GM23338 (cell line): ENCODE measurements at regions not wholly inside any gene's neighbourhood (a gene's known extent, or its start where the extent isn't known, plus 50 kb on each side); places are given as distances from the start of the nearest gene placed in this dataset.

Experiments
- ATAC-seq: fragments of 200-7000 bp; cut with Tn5 transposase; 3 replicates; pipeline ENCODE4 v1.9.1; 2020
- DNase-seq: peaks from one replicate; pipeline ENCODE4 v3.0.0-alpha.2; 2015; ENCODE audit warnings: low spot score
- H2AFZ ChIP-seq: fragments of 200-600 bp; sonication (generic); 2 replicates; pipeline ENCODE4 v1.8.0; 2016; ENCODE audit warnings: antibody characterized with exemption, mild to moderate bottlenecking, moderate library complexity
- H3F3A ChIP-seq: fragments of 200-600 bp; sonication (generic); replicated peaks from 2 replicates; pipeline ENCODE4 v1.8.0; 2017; ENCODE audit warnings: antibody characterized with exemption, mixed run types, low read depth
- H3K27ac ChIP-seq: fragments of 200-600 bp; sonication (generic); 2 replicates; pipeline ENCODE4 v1.6.1; 2016; ENCODE audit warnings: low read depth
- H3K27me3 ChIP-seq: fragments of 200-600 bp; sonication (generic); 2 replicates; pipeline ENCODE4 v1.8.0; 2016; ENCODE audit warnings: mild to moderate bottlenecking, mixed run types, moderate library complexity; ENCODE audit not compliant: insufficient read depth
- H3K36me3 ChIP-seq: fragments of 200-600 bp; sonication (generic); 2 replicates; pipeline ENCODE4 v1.8.0; 2016; ENCODE audit warnings: mild to moderate bottlenecking; ENCODE audit not compliant: insufficient read depth
- H3K4me1 ChIP-seq: fragments of 200-600 bp; sonication (generic); 2 replicates; pipeline ENCODE4 v1.8.0; 2016; ENCODE audit warnings: mild to moderate bottlenecking, moderate library complexity; ENCODE audit not compliant: insufficient read depth
- H3K4me2 ChIP-seq: fragments of 200-600 bp; sonication (generic); 2 replicates; pipeline ENCODE4 v1.7.1; 2017; ENCODE audit warnings: mixed run types
- H3K4me3 ChIP-seq: fragments of 200-600 bp; sonication (generic); 2 replicates; pipeline ENCODE4 v1.6.1; 2016; ENCODE audit warnings: mixed run types
- H3K79me2 ChIP-seq: fragments of 200-600 bp; sonication (generic); replicated peaks from 2 replicates; pipeline ENCODE4 v1.8.0; 2017; ENCODE audit warnings: mild to moderate bottlenecking; ENCODE audit not compliant: insufficient read depth
- H3K9me2 ChIP-seq: fragments of 200-600 bp; sonication (generic); 2 replicates; pipeline ENCODE4 v1.8.0; 2017; ENCODE audit not compliant: insufficient read depth
- H4K20me1 ChIP-seq: fragments of 200-600 bp; sonication (generic); replicated peaks from 2 replicates; pipeline ENCODE4 v1.8.0; 2017; ENCODE audit warnings: mild to moderate bottlenecking; ENCODE audit not compliant: insufficient read depth
- H3K27ac Mint-ChIP-seq: 2 replicates; pipeline ENCODE4 v1.8.0; 2020; ENCODE audit warnings: inconsistent platforms, mild to moderate bottlenecking, moderate library complexity, mixed read lengths
- H3K27me3 Mint-ChIP-seq: 3 replicates; pipeline ENCODE4 v1.8.0; 2022; ENCODE audit warnings: low read depth, mild to moderate bottlenecking, moderate library complexity, mixed read lengths, inconsistent platforms; ENCODE audit not compliant: insufficient read depth, poor library complexity
- H3K36me3 Mint-ChIP-seq: 3 replicates; pipeline ENCODE4 v1.8.0; 2021; ENCODE audit warnings: low read depth, mild to moderate bottlenecking, inconsistent platforms, moderate library complexity, mixed read lengths
- H3K4me1 Mint-ChIP-seq: 3 replicates; pipeline ENCODE4 v1.8.0; 2020; ENCODE audit warnings: mild to moderate bottlenecking, inconsistent platforms, mixed read lengths
- H3K4me3 Mint-ChIP-seq: 3 replicates; pipeline ENCODE4 v1.8.0; 2021; ENCODE audit warnings: moderate library complexity, mild to moderate bottlenecking, inconsistent platforms, mixed read lengths
- H3K9me3 Mint-ChIP-seq: 3 replicates; pipeline ENCODE4 v1.8.0; 2020; ENCODE audit warnings: moderate library complexity, mild to moderate bottlenecking, inconsistent platforms, mixed read lengths
- CREB1 ChIP-seq: fragments of 250-450 bp; sonication (Bioruptor Pico); IDR thresholded peaks from 2 replicates; pipeline ENCODE4 v1.5.0; 2020; ENCODE audit warnings: low read depth, mild to moderate bottlenecking, moderate library complexity
- ETS1 ChIP-seq: IDR thresholded peaks from 2 replicates; pipeline ENCODE4 v1.6.1; 2016; ENCODE audit warnings: antibody characterized with exemption
- EZH2phosphoT487 ChIP-seq: fragments of 200-600 bp; sonication (generic); IDR thresholded peaks from one replicate; pipeline ENCODE4 v1.8.1; 2018; ENCODE audit warnings: antibody characterized with exemption; ENCODE audit not compliant: unreplicated experiment
- JUNB ChIP-seq: IDR thresholded peaks from one replicate; pipeline ENCODE4 v1.6.1; 2016; ENCODE audit warnings: antibody characterized with exemption; ENCODE audit not compliant: unreplicated experiment
- NANOG ChIP-seq: IDR thresholded peaks from 2 replicates; pipeline ENCODE4 v1.6.1; 2016; ENCODE audit warnings: antibody characterized with exemption, borderline replicate concordance
- POLR2AphosphoS5 ChIP-seq: IDR thresholded peaks from 2 replicates; pipeline ENCODE4 v1.6.1; 2016; ENCODE audit warnings: antibody characterized with exemption, low read depth
- REST ChIP-seq: IDR thresholded peaks from one replicate; pipeline ENCODE4 v1.6.1; 2018; ENCODE audit warnings: antibody characterized with exemption; ENCODE audit not compliant: unreplicated experiment
- ZNF331 ChIP-seq: fragments of 250-450 bp; sonication (Bioruptor Pico); IDR thresholded peaks from 2 replicates; pipeline ENCODE4 v1.5.0; 2020; ENCODE audit warnings: low read depth, mild to moderate bottlenecking, moderate library complexity
- ZNF462 ChIP-seq: fragments of 250-450 bp; sonication (Bioruptor Pico); IDR thresholded peaks from 2 replicates; pipeline ENCODE4 v1.5.0; 2020; ENCODE audit warnings: mild to moderate bottlenecking, moderate library complexity

DNA sequence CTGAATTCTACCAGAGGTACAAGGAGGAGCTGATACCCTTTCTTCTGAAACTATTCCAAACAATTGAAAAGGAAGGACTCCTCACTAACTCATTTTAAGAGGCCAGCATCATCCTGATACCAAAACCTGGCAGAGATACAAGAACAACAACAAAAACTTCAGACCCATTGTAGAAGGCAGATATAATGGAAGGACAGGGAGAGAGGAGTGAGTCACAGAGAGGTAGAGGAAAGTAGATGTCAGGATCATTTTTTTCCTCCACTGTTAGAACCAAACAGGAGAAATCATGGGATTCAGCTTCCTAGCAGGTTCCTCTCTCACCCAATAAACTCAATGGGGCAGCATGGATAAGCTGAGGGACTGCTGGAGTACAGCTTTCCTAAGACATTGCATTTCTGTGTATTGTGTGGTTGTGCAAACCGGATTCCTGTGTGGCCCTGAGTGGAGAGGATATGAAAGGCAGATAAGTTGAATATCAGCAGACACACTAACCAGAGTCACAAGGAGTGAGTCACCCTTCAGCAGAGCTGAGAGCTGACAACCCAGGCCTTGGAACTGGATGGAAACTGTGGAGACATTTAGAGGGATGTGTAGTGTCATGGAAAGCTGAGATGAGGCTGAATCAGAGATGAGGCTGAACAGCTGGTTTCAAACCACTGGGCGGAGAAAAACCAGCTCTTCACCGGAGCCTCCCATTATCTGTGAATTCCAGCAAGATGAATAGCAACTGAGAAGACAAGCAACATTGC is 60.9 kb upstream of the MMADHC start:
- Histone ChIP-seq H3K4me3 (no peak overlapping the region), H3K4me2 (no peak overlapping the region), H3F3A (no peaks in the 10 kb centered on the region), H3K79me2 (no peaks in the 10 kb centered on the region), H4K20me1 (no peaks in the 10 kb centered on the region), H3K4me1 (no peaks in the 10 kb centered on the region), H3K27ac (no peak overlapping the region), H3K27me3 (no peaks in the 10 kb centered on the region), H3K36me3 (no peaks in the 10 kb centered on the region), H3K9me2 (no peaks in the 10 kb centered on the region), H2AFZ (no peak overlapping the region)
- H3K36me3 Mint-ChIP-seq: peaks cover 6% of the 10 kb centered on the region
- ATAC-seq: no peak
- DNase-seq: no peak
- H3K4me3 Mint-ChIP-seq: no peak overlapping the region
- H3K27ac Mint-ChIP-seq: no peak overlapping the region
- H3K27me3 Mint-ChIP-seq: peaks cover 2% of the 10 kb centered on the region
- TF ChIP-seq POLR2AphosphoS5: no peak
- no peak for TF ChIP-seq EZH2phosphoT487
- no peak for TF ChIP-seq CREB1 (CRISPR knock-in tag)
- TF ChIP-seq NANOG: no peak
- no peak for TF ChIP-seq ZNF331 (CRISPR knock-in tag)
- no peak for TF ChIP-seq ZNF462 (CRISPR knock-in tag)
- no peak for TF ChIP-seq JUNB
- TF ChIP-seq REST: no peak
- TF ChIP-seq ETS1: no peak
- H3K4me1 Mint-ChIP-seq: no peaks in the 10 kb centered on the region
- H3K9me3 Mint-ChIP-seq: peaks cover 9% of the 10 kb centered on the region
